Astrocyte (in vitro differentiated cells and primary cell): ENCODE measurements at regions not wholly inside any gene's neighbourhood (a gene's known extent, or its start where the extent isn't known, plus 50 kb on each side); places are given as distances from the start of the nearest gene placed in this dataset.

ENCODE experiments used
- DNase-seq: peaks from one replicate; pipeline ENCODE4 v3.0.0-alpha.2; 2010; ENCODE audit warnings: low read depth
- FAIRE-seq: peaks from 2 replicates; lab custom pipeline; 2011; peaks lifted over from hg19 to GRCh38; lab: Jason Lieb, UNC
- H2AFZ ChIP-seq: 2 replicates; pipeline ENCODE4 v1.6.0; 2012; ENCODE audit warnings: low read depth, low read length, inconsistent platforms
- H3K27ac ChIP-seq: 2 replicates; pipeline ENCODE4 v1.5.1; 2011; ENCODE audit warnings: low read depth, low read length, inconsistent platforms
- H3K27me3 ChIP-seq: 2 replicates; pipeline ENCODE4 v1.6.0; 2011; ENCODE audit warnings: low read length, inconsistent platforms; ENCODE audit not compliant: insufficient read depth
- H3K36me3 ChIP-seq: 2 replicates; pipeline ENCODE4 v1.5.1; 2011; ENCODE audit warnings: low read length, inconsistent platforms; ENCODE audit not compliant: insufficient read depth
- H3K4me1 ChIP-seq: 2 replicates; pipeline ENCODE4 v1.5.1; 2011; ENCODE audit warnings: low read length, inconsistent platforms; ENCODE audit not compliant: insufficient read depth
- H3K4me2 ChIP-seq: 2 replicates; pipeline ENCODE4 v1.6.0; 2012; ENCODE audit warnings: low read length, inconsistent platforms
- H3K4me3 ChIP-seq: 2 replicates; pipeline ENCODE4 v1.5.1; 2011; ENCODE audit warnings: low read depth, mild to moderate bottlenecking, low read length, inconsistent platforms; ENCODE audit not compliant: insufficient read depth
- H3K79me2 ChIP-seq: 2 replicates; pipeline ENCODE4 v1.6.0; 2012; ENCODE audit warnings: mild to moderate bottlenecking, low read length, inconsistent platforms; ENCODE audit not compliant: insufficient read depth
- H3K9ac ChIP-seq: 2 replicates; pipeline ENCODE4 v1.6.0; 2012; ENCODE audit warnings: mild to moderate bottlenecking, low read length, inconsistent platforms
- H3K9me3 ChIP-seq: 2 replicates; pipeline ENCODE4 v1.5.1; 2012; ENCODE audit warnings: low read depth, mild to moderate bottlenecking, low read length, inconsistent platforms; ENCODE audit not compliant: insufficient read depth
- H4K20me1 ChIP-seq: 2 replicates; pipeline ENCODE4 v1.6.0; 2012; ENCODE audit warnings: low read length, inconsistent platforms; ENCODE audit not compliant: insufficient read depth
- H3K27ac Mint-ChIP-seq: one replicate; pipeline ENCODE4 v1.8.0; 2021; ENCODE audit warnings: mild to moderate bottlenecking, mixed read lengths; ENCODE audit not compliant: unreplicated experiment
- H3K27me3 Mint-ChIP-seq: one replicate; pipeline ENCODE4 v1.8.0; 2021; ENCODE audit warnings: low read depth, mixed read lengths; ENCODE audit not compliant: unreplicated experiment
- H3K36me3 Mint-ChIP-seq: one replicate; pipeline ENCODE4 v1.8.0; 2021; ENCODE audit warnings: low read depth, mixed read lengths; ENCODE audit not compliant: unreplicated experiment
- H3K4me1 Mint-ChIP-seq: one replicate; pipeline ENCODE4 v1.8.0; 2021; ENCODE audit warnings: low read depth, mixed read lengths; ENCODE audit not compliant: unreplicated experiment
- H3K4me3 Mint-ChIP-seq: one replicate; pipeline ENCODE4 v1.8.0; 2021; ENCODE audit warnings: mild to moderate bottlenecking, moderate library complexity, mixed read lengths; ENCODE audit not compliant: unreplicated experiment
- H3K9me3 Mint-ChIP-seq: one replicate; pipeline ENCODE4 v1.8.0; 2021; ENCODE audit warnings: mild to moderate bottlenecking, mixed read lengths; ENCODE audit not compliant: unreplicated experiment
- EZH2 ChIP-seq: IDR thresholded peaks from 2 replicates; pipeline ENCODE4 v1.6.1; 2012; ENCODE audit warnings: mild to moderate bottlenecking, low read length, inconsistent platforms; ENCODE audit not compliant: insufficient read depth
- TF ChIP-seq, protein P1 (sequence below): IDR thresholded peaks from 2 replicates; pipeline ENCODE4 v1.5.1; 2011; ENCODE audit warnings: low read depth, mild to moderate bottlenecking, inconsistent platforms, low read length, moderate library complexity; ENCODE audit not compliant: insufficient read depth

DNA sequence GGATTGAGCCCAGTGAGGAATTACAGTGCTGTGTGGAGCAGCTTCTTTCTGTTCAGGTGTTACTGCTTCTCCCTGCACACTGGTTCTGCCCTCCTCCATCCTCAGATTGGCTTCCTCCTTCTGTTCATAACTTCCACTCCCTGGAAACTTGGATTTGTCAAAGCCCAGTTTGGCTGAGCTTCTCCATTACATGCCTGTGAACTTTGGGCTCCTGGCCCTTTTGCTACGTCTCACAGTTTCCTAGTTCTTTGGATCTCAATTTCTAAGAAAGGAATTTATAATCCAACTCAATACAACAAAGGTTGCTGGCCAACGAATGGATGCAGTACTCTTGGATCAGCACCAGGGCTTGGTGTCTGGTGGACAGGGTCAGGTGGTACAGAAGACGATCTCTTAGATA lies 318.1 kb downstream of the RPS24 start:
- no peaks in the 10 kb centered on the region for H3K36me3 ChIP-seq
- no peak for DNase-seq

GRCh38 chr10:78353636-78354035 lies 320.0 kb downstream of the RPS24 start:
- Histone ChIP-seq H3K79me2 (no peaks in the 10 kb centered on the region), H4K20me1 (no peaks in the 10 kb centered on the region), H3K27me3 (peaks cover 10% of the 10 kb centered on the region), H3K9ac (no peak overlapping the region), H3K4me2 (no peak overlapping the region), H2AFZ (no peak overlapping the region), H3K27ac (no peak overlapping the region), H3K36me3 (no peaks in the 10 kb centered on the region), H3K4me1 (no peaks in the 10 kb centered on the region), H3K4me3 (no peak overlapping the region), H3K9me3 (no peaks in the 10 kb centered on the region)
- no peak for DNase-seq
- Mint-ChIP-seq H3K36me3 (peaks cover 1% of the 10 kb centered on the region), H3K4me1 (peaks cover 2% of the 10 kb centered on the region), H3K27me3 (peaks cover 44% of the 10 kb centered on the region), H3K9me3 (no peaks in the 10 kb centered on the region), H3K4me3 (no peak overlapping the region), H3K27ac (no peak overlapping the region)
- FAIRE-seq: no peak
- no peak for TF ChIP-seq EZH2
- TF ChIP-seq, protein P1, sequence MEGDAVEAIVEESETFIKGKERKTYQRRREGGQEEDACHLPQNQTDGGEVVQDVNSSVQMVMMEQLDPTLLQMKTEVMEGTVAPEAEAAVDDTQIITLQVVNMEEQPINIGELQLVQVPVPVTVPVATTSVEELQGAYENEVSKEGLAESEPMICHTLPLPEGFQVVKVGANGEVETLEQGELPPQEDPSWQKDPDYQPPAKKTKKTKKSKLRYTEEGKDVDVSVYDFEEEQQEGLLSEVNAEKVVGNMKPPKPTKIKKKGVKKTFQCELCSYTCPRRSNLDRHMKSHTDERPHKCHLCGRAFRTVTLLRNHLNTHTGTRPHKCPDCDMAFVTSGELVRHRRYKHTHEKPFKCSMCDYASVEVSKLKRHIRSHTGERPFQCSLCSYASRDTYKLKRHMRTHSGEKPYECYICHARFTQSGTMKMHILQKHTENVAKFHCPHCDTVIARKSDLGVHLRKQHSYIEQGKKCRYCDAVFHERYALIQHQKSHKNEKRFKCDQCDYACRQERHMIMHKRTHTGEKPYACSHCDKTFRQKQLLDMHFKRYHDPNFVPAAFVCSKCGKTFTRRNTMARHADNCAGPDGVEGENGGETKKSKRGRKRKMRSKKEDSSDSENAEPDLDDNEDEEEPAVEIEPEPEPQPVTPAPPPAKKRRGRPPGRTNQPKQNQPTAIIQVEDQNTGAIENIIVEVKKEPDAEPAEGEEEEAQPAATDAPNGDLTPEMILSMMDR: no peak

More for the DNA sequence above, 318.1 kb downstream of the RPS24 start:
- no peak overlapping the region for H3K27ac Mint-ChIP-seq
- H3K9me3 ChIP-seq: no peaks in the 10 kb centered on the region
- H3K4me1 Mint-ChIP-seq: peaks cover 4% of the 10 kb centered on the region
- no peaks in the 10 kb centered on the region for H4K20me1 ChIP-seq
- H3K27me3 Mint-ChIP-seq: peaks cover 44% of the 10 kb centered on the region
- H3K79me2 ChIP-seq: no peaks in the 10 kb centered on the region
- FAIRE-seq: no peak
- H2AFZ ChIP-seq: no peak overlapping the region
- peaks cover 7% of the 10 kb centered on the region for H3K27me3 ChIP-seq
- H3K4me1 ChIP-seq: no peaks in the 10 kb centered on the region
- H3K9ac ChIP-seq: no peak overlapping the region
- no peak overlapping the region for H3K4me3 ChIP-seq
- no peak overlapping the region for H3K27ac ChIP-seq
- no peak overlapping the region for H3K4me3 Mint-ChIP-seq
- H3K36me3 Mint-ChIP-seq: peaks cover 1% of the 10 kb centered on the region
- TF ChIP-seq, protein P1: no peak
- no peak for TF ChIP-seq EZH2
- no peaks in the 10 kb centered on the region for H3K9me3 Mint-ChIP-seq
- no peak overlapping the region for H3K4me2 ChIP-seq

DNA sequence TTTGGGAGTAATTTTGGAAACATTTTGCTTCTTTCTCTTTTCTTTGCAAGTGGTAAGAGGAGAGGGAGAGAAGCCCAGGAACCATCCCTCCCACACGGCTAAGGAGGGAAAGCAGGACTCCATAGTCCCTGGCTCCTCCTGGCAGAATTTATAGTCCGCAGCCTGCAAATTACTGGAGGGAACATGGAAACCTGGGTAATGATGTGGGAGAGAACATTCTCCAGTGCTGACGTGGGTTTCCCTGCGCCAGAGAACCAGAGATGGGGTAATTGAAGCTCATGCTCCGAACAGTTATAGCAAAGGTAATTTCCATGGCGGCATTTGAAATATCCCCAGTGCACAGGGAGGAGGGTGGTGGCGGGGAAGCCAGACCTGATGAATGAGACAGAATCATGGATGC lies 320.4 kb downstream of the RPS24 start:
- H3K4me3 ChIP-seq: no peak overlapping the region
- H3K9me3 Mint-ChIP-seq: no peaks in the 10 kb centered on the region
- H3K4me3 Mint-ChIP-seq: no peak overlapping the region
- peaks cover 12% of the 10 kb centered on the region for H3K27me3 ChIP-seq
- no peak overlapping the region for H2AFZ ChIP-seq
- H3K4me1 Mint-ChIP-seq: peaks cover 1% of the 10 kb centered on the region
- peaks cover 47% of the 10 kb centered on the region for H3K27me3 Mint-ChIP-seq
- H3K36me3 ChIP-seq: no peaks in the 10 kb centered on the region
- no peak for DNase-seq
- H3K9ac ChIP-seq: no peak overlapping the region
- no peaks in the 10 kb centered on the region for H4K20me1 ChIP-seq
- H3K9me3 ChIP-seq: no peaks in the 10 kb centered on the region
- FAIRE-seq: no peak
- H3K79me2 ChIP-seq: no peaks in the 10 kb centered on the region
- TF ChIP-seq, protein P1: no peak
- no peak for TF ChIP-seq EZH2
- H3K4me1 ChIP-seq: no peaks in the 10 kb centered on the region
- peaks cover 1% of the 10 kb centered on the region for H3K36me3 Mint-ChIP-seq
- no peak overlapping the region for H3K27ac ChIP-seq
- no peak overlapping the region for H3K27ac Mint-ChIP-seq
- H3K4me2 ChIP-seq: no peak overlapping the region
